NCI-H69 (cell line): ENCODE measurements at regions not wholly inside any gene's neighbourhood (a gene's known extent, or its start where the extent isn't known, plus 50 kb on each side); places are given as distances from the start of the nearest gene placed in this dataset.
"Not testable (repeated sequence)": the region's sequence is repeated elsewhere in the genome, so short reads cannot be mapped to it uniquely, and the experiment has no call there.

Source experiments
- DNase-seq: peaks from one replicate; lab custom pipeline; 2025; lab: John Stamatoyannopoulos, UW

DNA sequence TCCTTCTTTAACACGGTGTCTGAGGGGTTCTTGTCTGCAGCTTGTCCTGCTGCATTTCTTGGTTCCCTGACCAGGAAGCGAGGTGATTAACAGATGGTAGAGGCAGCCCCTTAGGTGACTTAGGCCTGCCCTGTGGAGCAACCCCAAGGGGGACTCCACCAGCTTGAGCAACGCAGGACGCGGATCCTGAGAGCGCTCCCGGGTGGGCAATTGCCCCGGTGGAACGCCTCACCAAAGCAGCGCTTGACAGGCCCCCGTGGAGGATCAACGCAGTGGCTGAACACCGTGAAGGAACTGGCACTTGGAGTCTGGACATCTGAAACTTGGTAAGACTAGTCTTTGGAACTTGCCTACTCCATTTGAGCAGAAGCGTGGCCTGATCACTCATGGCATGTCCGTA lies 272.9 kb upstream of the ATXN7L3B start:
- DNase-seq, result no peak

DNA sequence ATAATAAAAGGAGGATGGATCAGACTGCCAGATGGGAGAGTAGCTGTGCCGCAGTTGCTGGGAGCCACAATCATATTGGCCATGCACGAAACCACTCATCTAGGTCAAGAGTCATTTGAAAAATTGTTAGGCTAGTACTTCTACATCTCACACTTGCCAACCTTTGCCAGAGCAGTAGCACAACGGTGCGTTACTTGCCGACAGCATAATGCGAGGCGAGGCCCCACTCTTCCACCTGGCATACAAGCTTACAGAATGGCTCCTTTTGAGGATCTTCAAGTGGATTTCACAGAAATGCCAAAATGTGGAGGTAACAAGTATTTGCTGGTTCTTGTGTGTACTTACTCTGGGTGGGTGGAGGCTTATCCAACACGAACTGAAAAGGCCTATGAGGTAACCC lies 268.3 kb upstream of the ATXN7L3B start:
- not testable (repeated sequence) for DNase-seq

DNA sequence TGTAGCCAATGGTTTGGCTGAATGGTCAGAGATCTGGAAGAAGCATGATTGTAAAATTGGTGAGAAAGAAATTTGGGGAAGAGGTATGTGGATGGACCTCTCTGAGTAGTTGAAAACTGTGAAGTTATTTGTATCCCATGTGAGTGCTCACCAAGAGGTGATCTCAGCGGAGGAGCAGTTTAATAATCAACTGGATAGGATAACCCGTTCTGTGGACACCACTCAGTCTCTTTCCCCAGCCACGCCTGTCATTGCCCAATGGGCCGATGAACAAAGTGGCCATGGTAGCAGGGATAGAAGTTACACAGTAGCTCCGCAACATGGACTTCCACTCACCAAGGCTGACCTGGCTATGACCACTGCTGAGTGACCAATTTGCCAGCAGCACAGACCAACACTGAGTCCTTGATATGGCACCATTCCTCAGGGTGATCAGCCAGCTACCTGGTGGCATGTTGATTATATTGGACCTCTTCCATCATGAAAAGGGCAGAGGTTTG lies 257.4 kb upstream of the ATXN7L3B start:
- DNase-seq, result no peak

DNA sequence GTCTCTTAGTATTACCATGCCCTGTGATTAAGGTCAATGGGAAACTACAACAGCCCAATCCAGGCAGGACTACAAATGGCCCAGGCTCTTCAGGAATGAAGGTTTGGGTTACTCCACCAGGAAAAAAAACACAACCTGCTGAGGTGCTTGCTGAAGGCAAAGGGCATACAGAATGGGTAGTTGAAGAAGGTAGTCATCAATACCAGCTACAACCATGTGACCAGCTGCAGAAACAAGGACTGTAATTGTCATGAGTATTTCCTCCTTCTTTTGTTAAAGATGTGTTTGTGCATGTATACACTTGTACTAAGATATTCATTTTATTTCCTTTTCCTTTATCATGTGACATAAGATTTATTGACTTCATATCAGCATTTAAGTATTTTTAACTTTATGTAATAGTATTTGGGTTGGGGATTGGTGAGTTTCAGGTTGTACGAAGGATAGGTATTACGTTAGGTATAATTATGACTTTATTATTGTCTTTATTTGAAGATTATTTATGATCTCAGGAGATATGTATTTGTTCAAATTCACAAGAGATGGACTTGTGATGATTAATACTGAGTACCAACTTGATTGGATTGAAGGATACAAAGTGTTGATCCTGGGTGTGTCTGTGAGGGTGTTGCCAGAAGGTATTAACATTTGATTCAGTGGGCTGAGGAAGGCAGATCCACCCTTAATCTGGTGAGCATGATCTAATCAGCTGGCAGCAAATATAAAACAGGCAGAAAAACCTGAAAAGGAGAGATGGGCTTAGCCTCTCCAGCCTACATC lies 256.0 kb upstream of the ATXN7L3B start:
- not testable (repeated sequence) for DNase-seq

DNA sequence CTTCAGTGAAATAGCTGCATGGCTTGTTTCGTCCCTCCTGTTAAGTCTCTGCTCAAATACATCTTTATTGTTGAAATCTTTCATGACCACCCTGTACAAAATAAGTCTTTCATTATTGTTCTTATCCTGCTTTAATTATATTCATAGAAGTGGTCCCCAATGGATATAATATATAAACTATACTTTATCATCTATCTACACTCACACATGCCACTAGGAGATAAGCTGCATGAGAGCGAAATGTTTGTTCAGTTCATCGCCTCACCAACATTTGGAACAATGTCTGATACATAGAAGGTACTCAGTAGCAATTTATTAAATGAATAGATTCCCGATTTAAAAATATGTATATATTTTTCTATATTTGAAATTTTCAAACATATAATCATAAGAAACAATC lies 254.0 kb upstream of the ATXN7L3B start:
- no peak for DNase-seq

DNA sequence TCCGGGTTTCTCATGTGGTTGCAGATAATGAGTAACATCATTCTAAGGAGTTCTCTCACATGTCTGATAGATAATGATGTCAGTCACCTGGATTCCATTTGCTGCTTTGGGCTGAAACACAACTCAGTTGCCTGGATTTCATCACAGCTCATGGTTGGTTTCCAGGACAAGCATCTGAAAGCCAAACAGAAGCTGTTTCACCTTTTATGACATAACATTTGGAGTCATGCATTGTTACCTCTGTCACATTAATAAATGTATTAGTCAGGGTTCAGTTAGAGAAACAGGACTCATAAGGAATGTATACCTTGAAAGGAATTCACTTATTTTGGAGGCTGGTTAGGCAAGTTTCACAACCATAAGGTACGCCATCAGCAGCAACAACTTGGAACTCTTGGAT lies 251.9 kb upstream of the ATXN7L3B start:
- DNase-seq, result no peak

DNA sequence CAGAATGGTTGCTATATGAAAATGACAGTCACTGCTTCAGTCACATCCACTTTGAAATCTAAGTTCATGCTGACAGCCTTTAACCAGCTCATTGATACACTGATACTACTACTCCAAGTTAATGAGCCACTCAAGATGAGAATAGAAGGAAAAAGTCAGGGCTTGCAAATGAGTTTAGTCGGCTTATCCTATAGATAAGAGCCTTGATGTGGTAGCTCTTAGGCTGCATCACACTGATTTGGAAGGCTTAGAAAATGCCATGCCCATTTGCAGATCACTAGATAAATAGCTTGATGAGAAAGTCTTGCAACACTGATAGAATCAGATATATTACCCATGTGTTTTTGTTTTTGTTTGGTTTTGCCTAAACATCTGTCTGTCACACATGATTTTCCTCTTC lies 251.4 kb upstream of the ATXN7L3B start:
- DNase-seq, result no peak

DNA sequence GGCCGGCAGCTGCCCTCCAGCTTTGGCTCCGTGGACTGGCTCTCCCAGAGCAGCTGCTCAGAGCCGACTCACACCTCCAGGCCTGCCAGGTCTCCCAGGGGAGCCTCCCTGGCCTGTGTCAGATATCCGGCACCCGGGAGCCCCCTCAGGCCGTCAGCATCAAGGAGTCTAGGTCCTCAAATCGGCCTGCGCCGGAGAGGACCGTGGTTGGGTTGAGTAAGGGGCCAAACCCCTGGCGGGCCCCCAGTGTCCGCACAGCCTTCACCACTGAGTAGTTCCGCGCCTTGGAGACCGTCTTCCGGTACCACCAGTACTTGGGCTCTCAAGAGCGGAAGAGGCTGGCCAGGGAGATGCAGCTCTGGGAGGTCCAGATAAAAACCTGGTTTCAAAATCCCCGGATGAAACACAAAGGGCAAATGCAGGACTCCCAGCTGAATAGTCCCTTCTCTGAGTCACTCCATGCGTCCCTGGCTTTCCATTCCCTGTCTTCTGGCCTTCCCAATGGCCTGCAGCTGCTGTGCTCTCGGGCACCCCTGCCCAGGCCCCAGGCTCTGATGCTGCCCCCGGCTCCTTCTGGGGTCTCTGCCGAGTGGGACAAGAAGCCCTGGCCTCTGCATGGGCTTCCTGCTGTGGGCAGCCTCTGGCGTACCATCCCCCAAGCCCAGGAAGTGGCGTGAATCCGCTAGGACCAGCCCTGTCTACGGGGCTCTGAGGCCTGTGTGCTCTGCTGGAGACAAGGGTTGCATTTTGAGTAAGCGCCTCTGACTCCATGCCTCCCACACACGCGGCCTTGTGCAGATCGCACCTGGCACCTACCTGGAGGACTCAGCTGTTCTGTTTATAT lies 245.1 kb upstream of the ATXN7L3B start:
- DNase-seq, result no peak

DNA sequence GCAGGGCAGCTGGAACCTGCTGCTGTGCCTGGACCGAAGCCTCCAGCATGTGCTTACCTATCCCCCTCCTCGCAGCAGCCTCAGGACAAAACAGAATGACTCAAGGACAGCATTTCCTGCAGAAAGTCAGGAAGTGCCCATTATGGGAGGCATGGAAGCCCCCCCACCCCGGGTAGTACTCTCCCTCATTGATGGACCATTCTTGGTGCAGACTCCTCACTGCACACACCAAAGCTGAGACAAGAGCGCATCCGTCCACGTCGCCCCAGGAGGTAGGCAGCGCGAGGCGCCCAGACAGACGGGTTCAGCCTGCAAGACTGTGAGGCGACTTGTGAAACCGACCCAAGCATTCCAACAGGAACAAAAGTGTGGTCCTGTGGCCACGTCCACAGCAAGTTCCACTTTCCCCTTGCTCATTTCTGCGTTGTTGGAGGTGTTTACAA lies 243.9 kb upstream of the ATXN7L3B start:
- DNase-seq, result no peak

DNA sequence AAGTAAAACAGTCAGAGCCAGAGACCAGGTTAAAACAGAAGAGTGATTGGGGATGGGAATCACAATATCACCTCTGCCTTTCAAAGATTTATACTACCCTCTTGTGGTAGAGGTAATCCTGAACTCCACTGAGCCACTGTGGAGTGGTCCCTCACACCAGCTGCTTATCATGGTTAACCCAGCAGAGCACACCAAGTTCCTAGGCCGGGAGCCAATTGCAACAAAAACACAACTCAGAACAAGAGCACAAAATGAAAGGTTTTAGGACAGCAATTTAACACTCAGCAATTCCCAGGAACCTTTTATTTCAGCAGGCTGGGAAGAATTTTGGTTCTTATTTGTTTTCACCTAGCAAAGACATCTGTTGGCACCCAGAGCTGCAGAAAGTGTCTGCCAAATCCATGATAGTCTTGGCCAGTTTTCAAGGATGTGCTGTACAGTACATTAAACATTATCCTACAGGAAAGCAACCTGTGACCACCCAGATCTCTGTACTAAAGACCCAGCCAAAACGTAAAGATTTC lies 220.5 kb upstream of the ATXN7L3B start:
- DNase-seq, result peak; percentile 33

DNA sequence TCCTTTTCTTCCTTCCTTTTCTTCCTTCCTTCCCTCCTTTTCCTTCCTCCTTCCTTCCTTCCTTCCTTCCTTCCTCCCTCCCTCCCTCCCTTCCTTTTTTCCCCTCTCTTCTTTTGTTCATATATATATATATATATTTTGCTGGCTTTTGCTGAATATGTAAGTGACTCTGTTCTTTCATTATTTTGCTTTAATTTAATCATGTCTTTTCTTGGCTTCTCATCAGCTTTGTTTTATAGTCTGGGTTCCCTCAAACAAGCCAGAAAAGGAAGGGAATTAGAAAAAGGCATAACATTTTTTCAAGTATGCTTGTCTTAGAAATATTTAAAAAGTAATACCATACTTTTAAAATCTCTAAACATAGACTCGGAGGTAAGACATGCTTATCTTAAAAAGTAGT lies 219.9 kb upstream of the ATXN7L3B start:
- no peak for DNase-seq

DNA sequence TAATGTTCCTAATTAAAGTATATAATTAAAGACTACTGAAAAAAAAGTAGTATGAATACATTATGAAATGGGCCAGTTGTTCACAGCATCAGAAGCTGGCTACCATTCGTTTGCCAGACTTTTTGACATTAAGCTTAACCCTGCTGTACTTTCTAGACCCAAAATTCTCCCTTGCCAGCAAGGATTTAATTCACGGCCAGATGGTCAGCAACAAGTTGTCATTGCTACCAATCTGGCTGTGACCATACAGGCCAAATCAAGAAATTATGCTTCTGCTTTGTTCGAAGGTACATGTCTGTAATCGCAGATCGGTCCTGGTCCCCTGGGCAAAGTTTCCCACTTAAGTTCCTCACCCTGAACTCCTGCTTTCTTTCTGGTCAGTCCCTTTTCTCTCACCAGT lies 217.7 kb upstream of the ATXN7L3B start:
- DNase-seq, result no peak

DNA sequence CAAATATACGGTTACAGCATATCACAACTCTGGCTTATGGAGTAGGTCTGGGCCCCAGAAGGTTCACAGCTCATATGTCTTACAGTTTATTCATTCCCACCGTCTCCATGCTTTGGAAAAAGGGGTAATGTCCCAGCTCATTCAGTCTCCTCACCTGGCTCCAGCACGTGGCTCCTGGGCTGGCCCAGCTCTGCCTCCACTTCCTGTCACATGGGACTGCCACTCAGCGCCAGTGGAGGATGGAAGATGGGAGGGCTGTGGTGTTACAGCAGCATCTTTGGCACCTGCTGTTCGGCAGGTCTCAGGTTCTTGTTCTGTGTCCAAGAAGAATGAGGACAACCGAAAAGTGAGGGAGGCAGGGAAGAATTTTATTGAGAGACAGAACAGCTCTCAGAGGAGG lies 216.3 kb upstream of the ATXN7L3B start:
- no peak for DNase-seq

DNA sequence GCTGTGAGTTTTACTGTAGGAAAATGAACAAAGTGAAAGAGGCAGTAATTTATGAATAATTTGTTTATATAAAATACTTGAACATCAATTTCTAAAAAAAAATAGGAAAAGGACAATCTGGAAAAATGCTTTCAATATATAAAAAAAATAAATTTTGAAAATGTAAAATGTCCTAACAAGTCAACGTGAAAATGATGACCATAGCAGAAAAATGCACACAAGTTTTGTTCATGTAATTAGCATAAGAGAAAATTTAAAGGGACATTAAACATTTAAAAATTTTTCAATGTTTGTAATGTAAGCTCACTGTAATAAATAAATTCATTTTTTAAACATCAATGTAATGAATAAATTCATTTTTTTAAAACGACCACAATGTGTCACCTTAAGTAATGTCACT lies 214.8 kb upstream of the ATXN7L3B start:
- DNase-seq, result no peak

DNA sequence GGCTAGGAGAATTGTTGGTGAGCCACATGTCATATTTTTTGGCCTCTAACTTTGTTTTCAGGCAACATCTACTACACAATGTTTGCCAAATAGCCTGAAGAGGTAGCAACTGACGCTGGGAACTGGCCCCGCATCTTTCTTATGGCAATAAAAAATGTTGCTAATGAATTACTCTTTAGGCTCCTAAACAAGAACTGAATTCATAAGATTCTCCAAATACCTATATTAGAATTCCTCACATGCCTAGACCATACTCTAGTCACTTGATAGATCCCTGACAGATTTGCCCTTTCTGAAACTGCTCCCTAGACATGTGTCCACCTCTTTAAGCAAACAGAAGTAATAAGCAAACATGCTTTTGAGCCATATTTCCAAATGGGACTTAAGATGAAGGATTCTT lies 209.0 kb upstream of the ATXN7L3B start:
- no peak for DNase-seq

DNA sequence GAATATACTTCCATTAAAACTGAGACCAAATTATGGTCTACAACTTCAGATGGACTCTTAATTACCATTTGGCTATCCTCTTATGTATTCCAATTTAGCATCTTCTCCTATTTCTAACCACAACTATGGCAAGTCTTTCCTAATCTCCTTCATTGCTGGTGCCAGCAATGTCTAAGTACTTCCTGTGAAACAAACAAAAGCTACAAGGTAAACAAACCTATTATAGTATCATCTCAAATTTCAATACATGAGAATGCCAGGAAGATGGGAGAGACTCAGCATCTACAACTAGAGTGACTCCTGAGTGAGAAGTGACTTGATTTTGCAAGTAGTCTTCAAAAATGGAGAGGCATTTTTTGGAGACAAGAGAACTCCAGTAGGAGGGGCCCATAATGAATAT lies 202.9 kb upstream of the ATXN7L3B start:
- DNase-seq, result no peak

DNA sequence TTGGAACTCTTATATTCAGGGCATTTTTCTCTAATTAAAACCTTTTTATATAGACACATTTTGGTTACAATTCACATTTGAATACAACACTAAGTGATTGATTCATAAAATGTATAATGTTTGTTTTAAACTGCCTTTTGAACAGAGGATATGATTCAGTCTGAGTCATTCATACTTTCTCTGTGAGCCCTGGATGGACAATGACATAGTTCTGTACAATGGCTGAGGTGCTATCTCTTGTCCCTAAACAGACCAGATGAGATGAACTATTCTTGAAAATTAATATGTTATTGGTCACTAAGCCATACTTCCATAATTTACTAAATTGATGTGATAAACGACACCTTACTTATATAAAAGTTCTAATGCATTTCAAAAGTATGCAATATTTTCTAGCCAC lies 199.7 kb upstream of the ATXN7L3B start:
- no peak for DNase-seq

DNA sequence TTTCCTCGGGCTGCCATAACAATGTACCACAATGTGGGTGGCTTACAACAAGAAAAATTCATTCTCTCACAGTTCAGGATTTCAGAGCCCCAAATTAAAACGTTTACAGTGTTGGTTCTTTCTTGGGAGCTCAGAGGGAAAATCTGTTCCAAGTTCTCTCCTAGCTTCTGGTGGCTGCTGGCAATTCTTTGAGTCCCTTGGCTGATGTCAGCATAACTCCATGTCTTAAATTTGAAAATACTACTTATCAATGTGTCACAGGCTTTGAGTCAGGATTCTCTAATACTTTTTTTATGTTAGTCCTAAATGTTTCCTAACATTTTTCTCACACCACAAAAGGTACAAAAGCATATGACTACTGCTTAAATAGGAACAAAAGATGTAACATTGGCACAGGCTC lies 198.4 kb upstream of the ATXN7L3B start:
- DNase-seq, result no peak

DNA sequence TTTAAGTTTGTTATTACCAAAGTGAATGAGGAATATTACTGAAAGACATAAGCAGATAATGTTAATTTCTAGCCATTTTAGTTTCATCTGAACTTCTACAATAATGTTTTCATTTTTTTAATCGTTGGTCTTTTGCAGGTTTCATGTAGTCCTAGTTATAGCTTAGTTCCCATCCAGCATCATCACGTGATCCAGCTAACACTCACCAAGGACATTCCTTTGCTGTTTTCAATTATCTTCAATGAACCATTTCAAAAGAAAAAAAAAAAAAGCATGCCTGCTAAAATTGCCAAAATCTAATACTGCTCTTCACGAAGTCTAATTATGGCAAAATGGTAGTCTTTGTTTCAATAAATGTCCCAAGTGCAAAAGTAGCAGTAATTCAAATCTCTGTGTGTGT lies 187.7 kb upstream of the ATXN7L3B start:
- no peak for DNase-seq

DNA sequence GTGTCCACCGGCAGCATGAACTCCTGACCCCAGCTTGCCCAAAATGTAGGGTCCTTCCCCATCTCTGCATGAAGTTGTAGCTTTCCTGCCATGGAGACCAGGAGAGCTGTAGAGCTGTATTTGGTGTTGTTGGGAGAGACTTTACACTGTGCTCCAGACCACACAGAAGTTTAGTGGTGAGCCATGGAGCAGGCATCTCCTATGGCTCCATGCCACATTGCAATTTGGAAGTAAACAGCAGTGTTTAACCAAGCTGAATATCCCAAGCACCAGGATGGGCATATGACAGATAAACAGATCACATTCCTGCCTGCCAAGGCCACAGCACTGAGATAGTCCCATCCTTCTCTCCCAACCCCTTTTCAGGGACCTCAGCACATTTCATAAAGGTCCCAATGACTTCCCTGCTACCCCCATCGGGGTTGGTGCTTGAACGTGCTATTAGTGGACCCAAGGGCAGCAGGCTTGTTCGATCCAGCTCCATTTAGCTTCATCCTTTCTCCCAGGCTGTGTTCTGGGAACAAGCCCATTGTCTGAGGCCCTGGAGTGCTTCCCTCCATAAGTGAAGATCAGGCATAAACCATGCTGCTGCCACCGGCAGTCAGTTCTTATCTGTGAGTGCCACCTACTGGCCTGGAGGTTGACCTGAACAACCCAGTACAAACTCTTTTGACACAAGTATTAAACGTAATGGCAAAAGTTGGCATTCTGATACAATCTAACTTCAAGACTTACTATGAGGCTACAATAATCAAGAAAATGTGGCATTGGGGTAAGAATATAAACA lies 172.3 kb upstream of the ATXN7L3B start:
- DNase-seq, result peak; percentile 45

DNA sequence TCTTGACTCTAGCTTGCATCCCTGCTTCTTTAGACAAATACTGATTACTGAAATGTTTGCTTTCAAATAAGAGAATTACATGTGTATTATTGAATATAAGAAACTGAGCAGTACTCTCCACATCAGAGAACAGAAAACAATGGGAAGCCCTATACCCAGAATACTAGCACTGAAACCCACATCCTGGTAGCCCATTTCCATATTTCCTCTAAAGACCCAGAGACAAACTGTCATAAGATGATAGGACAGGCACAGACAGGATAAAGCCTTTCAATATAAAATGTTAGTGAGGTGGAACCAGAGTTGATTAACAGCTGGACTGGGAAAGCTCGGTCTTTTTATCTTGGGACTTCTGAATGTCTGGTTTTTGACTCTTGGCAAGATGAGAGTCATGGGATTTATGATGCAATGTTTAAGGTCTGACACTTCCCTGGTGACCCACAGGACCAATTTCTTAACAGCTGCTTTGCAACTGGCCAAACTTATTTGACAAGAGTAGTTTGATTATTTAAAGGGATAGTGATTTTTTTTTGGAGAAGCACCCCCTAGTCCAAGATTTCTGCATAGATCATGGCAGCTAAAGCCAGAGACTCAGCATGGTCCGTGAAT lies 166.9 kb upstream of the ATXN7L3B start:
- DNase-seq, result no peak

DNA sequence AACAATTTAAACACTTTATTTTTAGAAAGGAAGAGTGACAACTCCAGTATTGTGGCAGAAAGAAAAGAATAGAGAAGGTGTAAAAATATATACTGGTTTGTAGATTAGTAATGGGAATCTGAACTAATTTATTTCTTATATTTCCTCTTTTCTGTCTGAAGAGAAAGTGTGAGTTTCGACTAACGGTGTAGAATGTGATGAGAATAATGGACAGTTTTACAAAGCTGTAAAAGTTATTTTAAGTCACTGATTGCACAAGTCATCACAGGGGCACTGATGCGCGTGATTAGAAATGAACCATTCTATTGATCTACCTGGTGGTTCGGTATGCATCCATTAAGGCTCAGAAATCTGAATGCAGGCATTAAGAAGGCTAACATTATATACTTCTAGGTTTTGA lies 158.5 kb upstream of the ATXN7L3B start:
- DNase-seq, result no peak
